Anterior cingulate cortex (tissue), 58 donors: ENCODE measurements at regions not wholly inside any gene's neighbourhood (a gene's known extent, or its start where the extent isn't known, plus 50 kb on each side); places are given as distances from the start of the nearest gene placed in this dataset.
"Not testable (repeated sequence)": the region's sequence is repeated elsewhere in the genome, so short reads cannot be mapped to it uniquely, and the experiment has no call there.

Experiments
- DNase-seq, 58 donors: peaks; one replicate each; lab custom pipeline; 2025; lab: John Stamatoyannopoulos, UW

DNA sequence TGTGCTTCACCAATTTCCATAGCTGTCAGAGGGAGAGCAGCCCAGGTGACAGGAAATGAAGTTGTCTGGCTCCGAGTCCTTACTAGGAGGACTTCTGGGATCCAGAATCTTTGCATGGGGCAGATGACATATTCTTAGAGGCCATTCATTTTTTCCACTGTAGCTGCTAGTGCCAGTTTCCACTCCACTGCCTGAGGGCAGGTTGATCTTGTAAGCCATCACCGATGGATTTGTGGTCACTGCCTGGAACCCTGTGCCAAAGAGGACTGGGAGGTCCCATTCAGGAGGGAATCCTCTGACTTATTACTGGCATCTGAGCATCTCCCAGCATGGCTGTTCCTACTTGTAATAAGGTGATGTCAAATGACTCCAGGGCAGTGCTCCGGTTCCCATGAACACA is 144.1 kb upstream of the KCNJ18 start:
- no peak for DNase-seq

DNA sequence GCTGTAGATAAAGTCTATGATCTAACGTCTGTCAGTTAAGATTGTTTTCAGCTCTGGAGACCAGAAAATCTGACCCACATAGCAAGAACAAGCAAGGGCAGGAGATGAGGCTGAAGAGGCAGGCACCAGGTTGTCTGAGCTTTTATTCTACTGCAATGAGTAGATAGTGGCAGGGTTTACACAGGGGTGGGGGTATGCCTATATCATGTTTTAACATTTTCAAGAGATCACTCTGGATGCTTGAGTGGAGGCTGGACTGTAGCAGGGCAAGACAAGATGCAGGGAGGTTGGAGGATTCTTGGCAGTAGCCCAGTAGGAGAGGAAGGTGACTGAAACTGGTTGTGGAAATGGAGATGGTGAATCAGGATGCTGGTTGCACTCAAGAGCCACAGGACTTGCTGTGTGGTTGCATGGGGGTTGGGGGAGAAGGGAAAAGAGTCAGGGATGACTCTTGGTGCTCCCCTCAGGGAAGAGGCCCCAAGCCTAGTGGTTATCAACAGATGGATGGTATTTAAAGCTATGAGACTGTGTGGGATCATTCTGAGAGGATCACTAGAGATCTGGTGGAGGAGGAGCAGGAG is 143.1 kb upstream of the KCNJ18 start:
- DNase-seq: no peak

DNA sequence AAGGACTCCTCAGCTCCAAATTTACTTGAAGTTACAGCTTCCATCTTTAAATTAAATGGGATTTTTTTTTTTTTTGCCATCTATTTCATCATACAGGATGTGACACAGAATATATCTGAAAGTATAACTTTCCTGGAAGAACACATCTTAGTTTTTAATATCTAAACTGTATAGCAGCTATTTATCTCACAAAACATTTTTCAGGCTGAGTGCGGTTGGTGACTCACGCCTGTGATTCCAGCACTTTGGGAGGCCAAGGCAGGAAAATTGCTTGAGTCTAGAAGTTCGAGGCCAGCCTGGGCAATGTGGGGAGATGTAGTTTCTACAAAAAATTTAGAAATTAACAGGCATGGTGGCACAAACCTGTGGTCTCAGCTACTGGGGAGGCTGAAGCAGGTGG is 142.3 kb upstream of the KCNJ18 start:
- DNase-seq: not testable (repeated sequence)

DNA sequence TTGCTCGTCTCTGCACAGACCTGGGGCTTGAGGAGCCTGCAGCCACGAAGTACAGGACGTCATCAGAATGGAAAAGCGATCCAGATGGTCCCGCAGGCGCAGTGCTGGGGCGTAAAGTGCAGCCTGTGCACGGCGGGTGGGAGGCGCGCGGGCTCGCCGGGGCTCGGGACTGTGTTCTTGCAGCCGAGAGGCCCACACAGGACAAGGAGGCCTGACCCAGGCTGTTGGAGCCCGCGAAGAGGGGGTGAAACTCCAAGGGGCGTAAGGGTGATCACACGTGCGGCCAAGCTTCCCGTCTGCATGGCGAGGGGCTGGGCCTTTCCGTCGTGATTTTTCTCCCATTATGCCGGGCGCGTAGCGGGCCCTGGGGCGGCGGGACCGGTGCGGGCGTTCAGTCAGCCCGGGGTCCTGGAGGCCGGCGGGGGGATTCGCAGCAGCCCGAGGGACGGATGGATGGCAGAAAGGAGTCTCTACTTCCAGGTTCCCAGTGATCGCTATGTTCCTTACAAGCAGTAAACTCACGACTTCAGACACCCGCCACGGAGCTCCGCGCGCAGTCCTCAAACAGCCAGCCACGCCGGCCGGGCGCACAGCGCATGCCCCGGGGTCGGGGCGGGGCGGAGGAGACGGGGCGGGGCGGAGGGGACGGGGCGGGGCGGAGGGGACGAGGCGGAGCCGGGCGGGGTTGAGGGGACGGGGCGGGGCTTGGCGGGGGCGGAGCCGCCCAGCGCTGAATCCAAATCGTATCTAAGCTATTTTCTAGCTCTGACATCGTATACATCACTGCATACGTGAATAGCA is 141.0 kb upstream of the KCNJ18 start:
- peak in 57 of 58 donors; percentile 38 to 90 (median 79) for DNase-seq

DNA sequence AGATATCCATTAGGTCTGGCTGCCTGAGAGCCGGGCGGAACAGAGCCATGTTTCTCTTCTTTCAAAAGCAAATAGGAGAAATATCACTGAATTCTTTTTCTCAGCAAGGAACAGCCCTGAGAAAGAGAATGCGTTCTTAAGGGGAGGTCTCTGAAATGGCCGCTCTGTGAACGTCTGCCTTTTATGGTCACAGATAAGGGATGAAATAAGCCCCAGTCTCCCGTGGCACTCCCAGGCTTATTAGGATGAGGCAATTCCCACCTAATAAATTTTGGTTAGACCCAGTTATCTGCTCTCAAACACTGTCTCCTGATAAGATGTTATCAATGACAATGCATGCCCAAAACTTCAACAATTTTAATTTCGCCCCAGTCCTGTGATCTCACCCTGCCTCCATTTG is 133.4 kb upstream of the KCNJ18 start:
- not testable (repeated sequence) for DNase-seq

DNA sequence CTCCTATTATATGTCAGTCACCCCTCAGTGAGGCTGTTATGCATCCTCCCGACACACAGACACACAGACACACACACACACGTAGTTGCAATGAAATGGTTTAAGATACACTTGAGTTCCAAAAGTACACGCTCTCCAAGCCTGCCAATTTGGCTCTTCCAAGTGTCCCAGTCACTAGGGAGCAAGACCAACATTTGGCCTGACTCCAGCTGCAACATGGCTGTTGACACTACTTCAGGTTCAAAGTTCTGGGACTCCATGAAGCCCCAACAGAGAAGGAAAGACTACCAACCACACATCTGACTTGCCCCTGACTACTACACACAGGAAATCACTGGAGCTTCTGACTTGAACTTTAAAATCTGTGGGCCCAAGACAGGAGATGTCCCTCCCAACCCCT is 128.1 kb upstream of the KCNJ18 start:
- DNase-seq: no peak

DNA sequence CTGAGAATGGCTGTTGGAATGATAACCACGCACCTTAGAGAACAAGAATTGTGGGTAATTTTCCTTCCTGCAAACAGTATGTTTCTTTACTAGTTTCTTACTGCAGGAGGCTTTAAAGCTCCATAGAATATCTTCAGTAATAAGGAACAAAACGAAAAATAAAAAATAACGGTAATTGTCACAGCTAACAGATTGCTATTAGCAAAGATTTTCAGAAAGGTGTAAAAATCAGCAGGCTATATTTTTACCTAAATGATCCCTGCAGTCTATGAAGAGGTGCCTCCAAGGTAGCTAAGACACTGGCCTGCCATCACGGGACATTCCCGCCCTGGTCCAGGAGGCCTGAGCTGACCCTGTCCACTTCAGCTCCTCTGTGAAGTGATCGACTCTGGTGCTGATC is 127.6 kb upstream of the KCNJ18 start:
- DNase-seq: not testable (repeated sequence)

DNA sequence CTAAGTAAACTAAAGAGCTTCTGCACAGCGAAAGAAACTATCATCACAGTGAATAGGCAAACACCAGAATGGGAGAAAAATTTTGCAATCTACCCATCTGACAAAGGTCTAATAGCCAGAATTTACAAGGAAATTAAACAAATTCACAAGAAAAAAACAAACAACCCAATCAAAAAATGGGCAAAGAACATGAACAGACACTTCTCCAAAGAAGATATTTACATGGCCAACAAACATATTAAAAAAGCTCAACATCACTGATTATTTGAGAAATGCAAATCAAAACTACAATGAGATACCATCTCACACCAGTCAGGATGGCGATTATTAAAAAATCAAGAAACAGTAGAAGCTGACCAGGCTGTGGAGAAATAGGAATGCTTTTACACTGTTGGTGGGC is 121.9 kb upstream of the KCNJ18 start:
- DNase-seq: not testable (repeated sequence)

DNA sequence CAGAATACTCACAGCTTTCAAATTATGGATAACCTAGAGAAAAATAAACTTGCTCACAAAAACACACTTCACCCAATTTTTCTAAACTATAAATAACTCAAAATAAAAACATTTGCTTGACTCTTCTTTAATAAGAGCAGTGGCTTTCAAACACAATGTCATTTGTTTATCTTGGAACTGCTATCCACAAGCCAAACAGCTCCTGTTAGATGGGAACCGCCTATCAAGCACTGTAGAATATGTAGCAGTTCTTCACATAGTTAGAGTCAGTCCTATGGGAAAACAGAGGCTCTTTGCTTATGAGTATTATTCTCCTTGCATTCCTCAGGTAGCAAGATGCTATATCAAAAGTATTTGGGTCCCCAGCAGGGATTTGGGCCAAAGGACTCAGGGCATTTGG is 120.2 kb upstream of the KCNJ18 start:
- DNase-seq: not testable (repeated sequence)

DNA sequence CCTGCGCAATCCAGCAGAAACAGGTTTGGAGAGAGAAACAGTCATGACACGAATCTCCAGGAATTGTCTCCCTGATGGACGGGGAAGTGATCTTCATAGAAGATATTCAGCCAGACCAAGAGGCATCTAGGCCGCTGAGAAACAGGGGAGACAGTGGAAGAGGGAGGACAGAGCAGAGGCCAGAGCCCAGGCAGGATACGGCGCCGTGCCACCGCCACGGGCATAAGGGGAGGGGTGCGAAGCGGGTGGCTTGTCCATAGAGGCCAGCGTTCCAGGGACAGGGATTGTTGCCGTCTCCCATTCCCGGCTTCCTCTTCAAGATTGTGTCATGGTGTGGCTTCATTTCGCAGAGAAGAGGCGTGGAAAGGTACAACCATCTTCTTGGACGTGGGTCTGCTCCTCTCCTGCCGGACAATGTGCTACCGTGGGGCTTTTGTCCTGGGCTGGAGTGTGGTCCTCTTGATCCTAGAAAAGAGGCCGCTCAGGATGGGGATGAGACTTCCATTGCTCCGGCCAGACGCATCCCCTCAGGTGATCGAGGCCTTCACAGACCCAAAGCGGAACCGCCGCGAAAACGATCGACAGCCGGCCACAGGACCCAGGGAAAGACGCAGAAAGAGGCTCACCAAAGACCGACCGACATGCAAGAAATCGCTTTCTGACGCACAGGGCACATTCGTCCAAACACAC is 118.9 kb upstream of the KCNJ18 start:
- peak in 1 of 58 donors; percentile 14 for DNase-seq

DNA sequence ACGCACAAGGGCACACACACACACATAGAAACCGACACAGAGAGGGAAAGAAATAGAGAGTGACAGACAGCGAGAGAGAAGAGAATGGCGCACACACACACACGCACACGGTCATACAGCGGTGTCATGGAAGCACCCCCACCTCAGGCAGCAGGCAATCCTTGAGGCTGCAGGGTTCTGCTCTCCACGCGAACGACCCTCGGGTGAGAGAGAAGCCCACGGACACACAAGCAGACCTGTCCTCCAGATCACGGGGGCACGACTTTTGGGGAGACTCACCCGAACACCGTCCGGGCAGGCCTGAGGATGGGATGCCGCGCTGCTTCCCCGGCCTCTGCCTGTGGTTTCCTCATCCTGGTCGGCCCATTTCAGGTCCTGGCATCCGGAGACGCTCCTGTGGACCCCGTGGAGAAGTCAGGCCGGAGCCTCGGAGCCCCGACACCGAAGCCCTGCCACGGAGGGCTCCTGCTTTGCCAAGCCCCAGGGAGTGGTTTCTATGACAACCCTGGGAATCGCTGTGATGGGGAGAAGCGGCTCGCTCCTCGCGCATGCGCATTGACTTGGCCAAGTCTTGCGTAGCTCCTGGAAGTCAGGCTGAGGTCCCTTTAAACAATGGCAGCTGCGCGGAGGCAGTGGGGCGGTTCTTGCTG is 118.2 kb upstream of the KCNJ18 start:
- DNase-seq: peak in 54 of 58 donors; percentile 24 to 86 (median 64)

DNA sequence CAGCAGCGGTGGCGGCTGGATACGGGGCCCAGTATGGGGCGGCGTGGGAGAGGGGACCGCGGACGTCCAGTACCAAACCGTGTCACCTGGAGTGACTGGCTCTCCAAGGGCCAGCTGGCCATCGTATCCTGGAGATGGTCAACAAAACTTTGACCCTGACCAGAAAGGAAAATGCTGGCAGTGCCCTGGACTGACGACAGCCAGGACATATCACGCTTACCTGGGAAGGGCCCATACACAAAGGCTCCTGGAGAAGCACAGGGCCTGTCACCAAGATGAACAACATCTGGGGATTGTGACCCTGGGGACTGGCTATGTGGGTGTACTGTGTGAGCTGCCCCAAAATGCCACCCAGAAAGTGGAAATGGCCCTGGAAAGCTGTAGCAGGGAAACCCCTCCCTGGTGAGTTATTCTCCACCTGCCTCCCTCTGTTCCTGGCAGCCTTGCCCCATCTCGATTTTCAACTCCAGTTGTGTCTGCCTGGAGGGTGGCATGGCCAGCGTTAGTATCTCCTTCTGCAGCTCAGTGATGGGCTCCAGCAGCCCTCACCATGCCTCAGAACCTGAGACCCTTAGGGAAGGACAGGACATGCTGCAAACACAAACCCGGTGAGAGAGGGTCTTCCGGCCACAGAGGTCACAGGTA is 117.6 kb upstream of the KCNJ18 start:
- not testable (repeated sequence) for DNase-seq

DNA sequence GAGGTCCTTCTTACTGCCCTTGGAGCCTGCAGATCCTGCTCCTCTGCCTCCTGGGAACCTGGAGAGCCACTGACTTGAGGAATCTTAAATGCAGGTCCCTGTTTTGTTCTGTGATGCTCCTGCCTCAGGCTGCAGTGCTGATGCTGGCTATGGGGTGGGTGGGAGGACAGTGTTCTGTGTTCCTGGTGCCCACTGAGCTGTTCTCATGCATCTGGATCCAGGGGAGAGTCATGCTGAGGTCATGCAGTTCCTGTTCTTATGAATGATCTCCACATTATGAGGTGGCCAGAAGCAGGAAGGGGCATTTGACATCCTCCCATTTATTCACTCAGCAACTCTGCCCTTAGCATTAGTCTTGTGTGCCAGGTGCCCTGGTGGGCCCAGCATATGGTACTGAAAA is 113.5 kb upstream of the KCNJ18 start:
- DNase-seq: not testable (repeated sequence)

DNA sequence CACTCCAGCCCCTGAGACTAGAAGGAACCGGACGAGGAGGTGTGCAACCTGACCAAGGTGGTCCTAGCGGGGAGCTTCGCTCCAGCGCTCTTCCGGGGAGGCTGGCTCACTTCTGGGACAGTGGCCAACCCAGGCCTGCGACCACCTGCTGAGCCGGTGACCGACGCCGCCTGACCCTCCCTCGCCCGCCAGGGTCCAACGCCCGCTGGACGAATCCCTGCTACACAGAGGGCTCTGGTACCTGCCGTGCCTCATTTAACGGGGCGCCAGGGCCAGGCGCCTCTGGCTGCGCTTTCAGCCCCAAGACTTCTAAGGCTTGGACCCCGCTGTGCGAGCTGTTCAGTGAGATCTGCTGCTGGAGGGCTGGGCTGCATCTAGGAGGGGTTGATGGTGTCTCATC is 99.5 kb upstream of the KCNJ18 start:
- no peak for DNase-seq

DNA sequence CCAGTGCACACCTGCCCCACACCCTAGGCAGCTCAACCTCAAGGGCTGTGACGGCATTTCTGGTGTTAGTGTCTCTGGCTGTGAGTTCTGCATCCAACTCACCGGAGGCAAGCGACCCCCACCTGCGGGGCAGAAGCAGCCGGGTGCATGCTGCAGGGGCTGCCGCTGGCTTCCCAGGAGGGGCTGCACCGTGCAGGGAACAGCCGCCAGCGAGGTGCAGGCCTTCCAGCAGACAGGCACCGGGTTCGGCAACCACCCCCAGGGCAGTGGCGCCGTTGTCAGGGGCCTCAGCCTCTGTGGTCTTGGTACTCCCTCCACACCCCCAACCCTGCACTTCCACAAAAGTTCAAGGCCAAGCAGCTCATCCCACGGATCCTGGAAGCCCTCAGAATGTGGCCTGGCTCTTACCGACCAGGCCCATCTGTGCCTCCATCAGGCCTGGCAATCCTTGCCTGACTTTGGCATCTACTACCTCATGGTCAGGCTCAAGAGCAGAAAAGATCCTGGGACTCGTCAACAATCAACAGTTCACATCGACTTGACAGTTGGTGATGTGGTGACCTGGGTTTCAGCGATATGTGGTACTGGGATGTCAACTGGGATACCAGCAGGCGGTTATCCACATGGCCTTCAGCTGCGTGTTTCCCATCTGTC is 98.7 kb upstream of the KCNJ18 start:
- DNase-seq: not testable (repeated sequence)

DNA sequence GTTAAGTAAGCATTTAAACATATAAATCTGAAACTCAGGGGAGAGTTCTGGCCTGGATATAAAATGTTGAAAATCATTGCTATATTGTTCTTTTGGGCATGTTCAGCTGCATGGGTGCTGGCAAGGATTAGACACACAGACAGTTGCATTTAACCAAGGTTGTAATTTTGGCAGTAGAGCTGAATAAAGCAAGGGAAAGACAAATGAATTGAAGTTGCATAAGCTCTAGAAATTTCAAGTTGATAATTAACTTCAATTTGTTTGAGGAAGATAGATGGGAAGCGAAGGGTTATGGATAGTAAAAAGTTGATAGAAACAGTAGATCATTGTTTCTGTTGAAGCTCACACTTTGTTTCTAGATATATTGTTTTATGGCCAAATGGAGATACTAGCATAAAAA is 97.2 kb upstream of the KCNJ18 start:
- DNase-seq: no peak

DNA sequence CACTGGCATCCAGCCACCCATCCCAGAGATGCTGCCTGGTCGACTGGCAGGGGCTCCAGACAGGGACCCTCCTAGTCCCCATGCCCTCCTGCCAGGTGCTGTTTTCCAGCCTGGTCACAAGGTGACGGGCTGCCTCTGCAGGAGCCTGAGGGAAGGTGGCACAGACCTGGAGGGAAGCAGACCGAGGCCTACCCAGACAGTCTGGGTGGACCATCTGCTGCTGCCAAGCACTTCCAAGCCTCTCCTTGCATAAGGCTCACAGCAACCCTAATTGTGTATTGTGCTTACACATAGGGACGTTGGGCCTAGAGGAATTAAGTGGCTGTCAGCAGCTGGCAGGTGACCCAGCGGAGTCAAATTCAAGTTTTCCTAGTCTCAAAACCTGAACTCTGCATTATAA is 90.1 kb upstream of the KCNJ18 start:
- DNase-seq: no peak

DNA sequence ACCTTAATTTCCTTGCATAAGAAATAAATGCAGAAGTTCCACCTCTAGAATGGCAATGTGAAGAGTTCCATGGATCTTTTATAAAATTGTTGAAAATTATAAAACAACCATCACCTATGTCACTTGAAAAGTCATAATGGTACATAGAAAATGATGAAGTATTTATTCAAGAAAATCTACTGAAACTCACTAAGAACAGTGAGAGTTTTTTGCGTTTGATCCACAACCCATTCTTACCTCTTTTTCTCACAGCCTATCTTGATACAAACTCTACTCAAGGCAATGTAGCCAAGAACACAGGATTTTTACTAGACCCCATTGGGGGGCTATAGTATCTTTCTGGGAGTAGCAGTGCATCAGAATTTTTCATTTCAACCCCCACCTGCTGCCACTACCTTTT is 89.0 kb upstream of the KCNJ18 start:
- not testable (repeated sequence) for DNase-seq

DNA sequence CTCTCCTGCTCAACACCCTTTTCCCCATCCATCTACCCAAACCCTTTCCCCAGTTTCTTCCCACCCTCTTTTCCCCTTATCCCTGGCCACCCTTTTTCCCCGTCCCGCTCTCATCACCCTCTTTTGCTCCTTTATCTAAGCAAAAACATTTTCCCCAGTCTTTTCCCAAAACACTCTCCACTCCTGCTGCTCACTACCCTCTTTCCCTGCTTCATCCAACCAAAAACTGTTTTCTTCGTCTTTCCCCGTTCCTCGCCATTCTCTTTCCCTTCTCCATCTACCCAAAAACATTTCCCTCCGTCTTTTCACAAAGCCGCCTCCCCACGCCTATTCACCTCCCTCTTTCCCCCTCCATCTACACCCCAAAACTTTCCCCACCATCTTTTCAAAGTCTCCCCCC is 80.9 kb upstream of the KCNJ18 start:
- DNase-seq: not testable (repeated sequence)
